PC-9 (cell line): ENCODE measurements at regions not wholly inside any gene's neighbourhood (a gene's known extent, or its start where the extent isn't known, plus 50 kb on each side); places are given as distances from the start of the nearest gene placed in this dataset.

Experiments used
- BruUV-seq: library from RNA; stranded (reverse); fragments of 400-500 nt; replicated peaks from 2 replicates; lab custom pipeline; 2021; lab: Mats Ljungman, UMichigan
- CTCF ChIA-PET: fragments of 300-600 bp; sonication (Branson Sonifier 250); formaldehyde crosslinking; loops from one replicate; lab custom pipeline; 2022; ENCODE audit warnings: antibody characterized with exemption; lab: Charles Lee
- POLR2A ChIA-PET: fragments of 300-600 bp; sonication (Branson Sonifier 250); formaldehyde crosslinking; loops from one replicate; lab custom pipeline; 2022; ENCODE audit warnings: antibody characterized with exemption; ENCODE audit not compliant: unreplicated experiment; lab: Charles Lee
- DNase-seq, 2 experiments: peaks; one replicate each; pipeline versions ENCODE4 v3.0.0 to v3.0.0-alpha.2; 2015 to 2022; ENCODE audit warnings: mixed read lengths in 1 of 2
- H2AFZ ChIP-seq: fragments of 200-600 bp; sonication (generic); 2 replicates; pipeline ENCODE4 v1.8.1; 2017; ENCODE audit warnings: antibody characterized with exemption
- H3F3A ChIP-seq: fragments of 200-600 bp; sonication (generic); 2 replicates; pipeline ENCODE4 v1.8.1; 2017; ENCODE audit warnings: antibody characterized with exemption, mild to moderate bottlenecking, low read depth; ENCODE audit not compliant: insufficient read depth
- H3K27ac ChIP-seq: fragments of 200-600 bp; sonication (generic); 2 replicates; pipeline ENCODE4 v1.6.1; 2016; ENCODE audit warnings: mixed run types
- H3K27me3 ChIP-seq: fragments of 200-600 bp; sonication (generic); 2 replicates; pipeline ENCODE4 v1.6.1; 2016; ENCODE audit warnings: low read depth, mixed run types; ENCODE audit not compliant: insufficient read depth
- H3K36me3 ChIP-seq: fragments of 200-600 bp; sonication (generic); 2 replicates; pipeline ENCODE4 v1.6.1; 2016; ENCODE audit warnings: low read depth, mixed run types
- H3K4me1 ChIP-seq: fragments of 200-600 bp; sonication (generic); replicated peaks from 2 replicates; pipeline ENCODE4 v1.6.1; 2016; ENCODE audit warnings: mixed run types; ENCODE audit not compliant: insufficient read depth
- H3K4me2 ChIP-seq: fragments of 200-600 bp; sonication (generic); 2 replicates; pipeline ENCODE4 v1.6.1; 2017; ENCODE audit warnings: mixed run types
- H3K4me3 ChIP-seq: fragments of 200-600 bp; sonication (generic); 2 replicates; pipeline ENCODE4 v1.6.1; 2016; ENCODE audit warnings: mixed run types
- H3K79me2 ChIP-seq: fragments of 200-600 bp; sonication (generic); 2 replicates; pipeline ENCODE4 v1.6.1; 2017; ENCODE audit warnings: low read depth, mixed run types
- H3K9me2 ChIP-seq: fragments of 200-600 bp; sonication (generic); 2 replicates; pipeline ENCODE4 v1.8.1; 2017; ENCODE audit warnings: mild to moderate bottlenecking; ENCODE audit not compliant: insufficient read depth
- H3K9me3 ChIP-seq: fragments of 200-600 bp; sonication (generic); 2 replicates; pipeline ENCODE4 v1.8.1; 2016; ENCODE audit warnings: low read depth; ENCODE audit not compliant: insufficient read depth
- H4K20me1 ChIP-seq: fragments of 200-600 bp; sonication (generic); 2 replicates; pipeline ENCODE4 v1.8.1; 2017; ENCODE audit not compliant: insufficient read depth
- CTCF ChIP-seq: fragments of 200-600 bp; sonication (generic); conservative IDR thresholded peaks from 2 replicates; pipeline ENCODE4 v1.6.1; 2017; ENCODE audit warnings: mixed run types, antibody characterized with exemption, mild to moderate bottlenecking, moderate library complexity
- EZH2 ChIP-seq: fragments of 200-600 bp; sonication (generic); IDR thresholded peaks from 2 replicates; pipeline ENCODE4 v1.8.0; 2017; ENCODE audit warnings: antibody characterized with exemption, low read depth
- intact Hi-C: fragments of 100-400 bp; cut with micrococcal nuclease; formaldehyde crosslinking; loops from one replicate; pipeline ENCODE4 v1.10.0; 2022; ENCODE audit not compliant: unreplicated experiment

DNA sequence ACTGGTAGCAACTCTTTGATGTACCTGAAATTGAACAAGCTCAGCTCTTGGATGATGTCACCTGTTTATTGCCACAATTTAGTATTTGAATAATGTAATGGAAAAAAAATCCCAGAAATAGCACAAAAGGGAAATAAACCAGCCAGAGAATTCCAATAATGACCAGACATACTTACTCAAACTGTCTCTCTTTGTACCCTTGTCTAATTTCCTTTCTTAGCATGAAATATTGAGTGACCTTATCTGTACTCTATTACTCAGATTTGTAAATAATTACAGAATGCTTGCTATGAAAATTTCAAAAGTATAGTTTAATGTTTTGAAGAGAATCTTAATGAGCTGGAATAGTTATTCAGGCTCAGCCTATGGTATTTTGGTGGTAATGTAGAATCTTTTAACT is 555.4 kb upstream of the SGO1 start:
- POLR2A ChIA-PET, result no interaction called here
- Histone ChIP-seq H3K36me3 (no peaks in the 10 kb centered on the region), H3K4me1 (no peaks in the 10 kb centered on the region), H3K27me3 (no peaks in the 10 kb centered on the region), H3K4me2 (no peak overlapping the region), H4K20me1 (no peaks in the 10 kb centered on the region), H3K9me2 (no peaks in the 10 kb centered on the region), H3K4me3 (no peak overlapping the region), H3K79me2 (no peaks in the 10 kb centered on the region), H3F3A (no peaks in the 10 kb centered on the region), H2AFZ (no peak overlapping the region), H3K9me3 (no peaks in the 10 kb centered on the region), H3K27ac (no peak overlapping the region)
- no TSS peak for BruUV-seq
- no peak for DNase-seq
- CTCF ChIA-PET, result no interaction called here
- no peak for TF ChIP-seq CTCF
- TF ChIP-seq EZH2, result no peak
- intact Hi-C loops, result no loop called here

DNA sequence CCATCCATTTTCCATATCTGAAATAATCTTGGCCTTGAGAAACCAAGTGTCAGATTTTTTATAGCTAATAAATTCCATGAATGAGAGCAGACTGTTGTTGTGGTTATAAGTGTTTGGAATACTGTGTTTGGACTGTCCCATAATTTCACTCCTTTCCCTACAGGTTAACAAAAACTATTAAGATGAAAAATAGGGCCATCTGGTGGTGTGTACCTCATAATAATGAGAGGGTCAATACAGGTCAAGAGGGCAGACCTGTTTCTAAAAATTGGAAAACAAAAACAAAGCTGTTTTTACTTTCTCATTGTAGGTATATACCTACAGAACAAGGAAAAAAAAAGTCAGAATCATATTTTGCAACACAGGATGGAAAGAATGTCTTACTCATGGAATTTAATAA is 553.8 kb upstream of the SGO1 start:
- Histone ChIP-seq H3K79me2 (no peaks in the 10 kb centered on the region), H4K20me1 (no peaks in the 10 kb centered on the region), H3K4me3 (no peak overlapping the region), H3F3A (no peaks in the 10 kb centered on the region), H3K4me1 (no peaks in the 10 kb centered on the region), H3K9me2 (no peaks in the 10 kb centered on the region), H3K9me3 (no peaks in the 10 kb centered on the region), H3K36me3 (no peaks in the 10 kb centered on the region), H3K27ac (no peak overlapping the region), H2AFZ (no peak overlapping the region), H3K4me2 (no peak overlapping the region), H3K27me3 (no peaks in the 10 kb centered on the region)
- POLR2A ChIA-PET, result no interaction called here
- CTCF ChIA-PET, result no interaction called here
- no TSS peak for BruUV-seq
- no peak for DNase-seq
- intact Hi-C loops, result no loop called here
- TF ChIP-seq EZH2, result no peak
- no peak for TF ChIP-seq CTCF

DNA sequence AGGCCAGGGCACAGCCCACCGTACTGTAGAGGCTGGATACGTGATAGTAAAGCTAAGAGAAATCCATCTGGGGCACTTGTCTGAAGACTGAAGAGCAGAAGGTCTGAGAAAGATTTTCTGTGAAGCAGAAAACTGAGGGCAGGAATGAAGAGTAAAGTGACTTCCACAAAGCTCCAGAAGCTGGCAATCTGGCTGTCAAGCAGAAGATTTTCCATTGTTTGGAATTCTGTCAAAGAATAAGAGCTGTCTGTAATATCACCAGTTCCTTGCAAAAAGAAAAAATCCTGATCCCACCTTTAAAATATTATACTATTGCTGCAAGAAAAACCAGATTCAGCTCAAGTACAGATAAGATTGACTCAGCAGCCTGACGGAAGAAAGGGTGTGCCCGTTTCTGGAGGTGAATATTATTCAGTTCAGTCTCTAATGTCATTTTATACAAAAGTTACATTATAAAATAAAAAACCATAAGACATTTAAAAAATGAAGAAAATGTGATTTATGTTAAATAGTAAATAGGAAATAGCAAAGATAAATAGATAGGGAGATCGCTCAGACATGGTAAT is 550.4 kb upstream of the SGO1 start:
- no peaks in the 10 kb centered on the region for H3K9me3 ChIP-seq
- no peak for DNase-seq
- CTCF ChIA-PET, result no interaction called here
- BruUV-seq, result no TSS peak
- H3K27ac ChIP-seq, result no peak overlapping the region
- H3K27me3 ChIP-seq, result no peaks in the 10 kb centered on the region
- intact Hi-C loops, result no loop called here
- no peaks in the 10 kb centered on the region for H3F3A ChIP-seq
- no peak overlapping the region for H2AFZ ChIP-seq
- no peaks in the 10 kb centered on the region for H3K79me2 ChIP-seq
- TF ChIP-seq EZH2 (no peak), CTCF (no peak)
- H3K4me1 ChIP-seq, result no peaks in the 10 kb centered on the region
- H3K36me3 ChIP-seq, result no peaks in the 10 kb centered on the region
- POLR2A ChIA-PET, result no interaction called here
- no peaks in the 10 kb centered on the region for H3K9me2 ChIP-seq
- H3K4me2 ChIP-seq, result no peak overlapping the region
- H4K20me1 ChIP-seq, result no peaks in the 10 kb centered on the region
- no peak overlapping the region for H3K4me3 ChIP-seq
